Prostate gland (tissue), 2 donors: ENCODE measurements at regions not wholly inside any gene's neighbourhood (a gene's known extent, or its start where the extent isn't known, plus 50 kb on each side); places are given as distances from the start of the nearest gene placed in this dataset.

Source experiments
- CTCF ChIP-seq, 4 experiments: fragments of 200-600 bp in 2 of 4; fragments of 450-650 bp in 2 of 4; sonication (generic) in 2 of 4; IDR thresholded peaks; 1 replicate in 3 of 4; 2 replicates in 1 of 4; pipeline ENCODE4 v1.5.1; 2016 to 2019; ENCODE audit warnings: antibody characterized with exemption in 4 of 4, mild to moderate bottlenecking in 2 of 4, moderate library complexity in 2 of 4
- POLR2A ChIP-seq: fragments of 450-650 bp; IDR thresholded peaks from one replicate; pipeline ENCODE4 v1.6.1; 2016; ENCODE audit warnings: antibody characterized with exemption, mild to moderate bottlenecking
- POLR2AphosphoS5 ChIP-seq: sonication (generic); formaldehyde crosslinking; IDR thresholded peaks from one replicate; pipeline ENCODE4 v1.6.1; 2017; ENCODE audit warnings: antibody characterized with exemption

GRCh38 chr17:59487161-59487873 lies 78.1 kb upstream of the DHX40 start:
- TF ChIP-seq CTCF (IDR thresholded peaks at IDR 0.05) (no peak), POLR2A (no peak), POLR2AphosphoS5 (no peak)
